Hepatocyte (in vitro differentiated cells): ENCODE measurements at regions not wholly inside any gene's neighbourhood (a gene's known extent, or its start where the extent isn't known, plus 50 kb on each side); places are given as distances from the start of the nearest gene placed in this dataset.

Experiments
- CTCF ChIP-seq: fragments of 200-600 bp; sonication (generic); IDR thresholded peaks from 2 replicates; pipeline ENCODE4 v1.5.1; 2016; ENCODE audit warnings: antibody characterized with exemption, mild to moderate bottlenecking; ENCODE audit not compliant: poor library complexity
- EZH2 ChIP-seq: fragments of 200-600 bp; sonication (generic); IDR thresholded peaks from 2 replicates; pipeline ENCODE4 v1.6.1; 2016; ENCODE audit warnings: antibody characterized with exemption, mild to moderate bottlenecking, borderline replicate concordance

- no peak for TF ChIP-seq CTCF
- no peak for TF ChIP-seq EZH2
These were observed 203.4 kb downstream of the KIF20B start for GRCh38 chr10:89904755-89905154.
